Stimulated activated CD4-positive, alpha-beta T cell treated with anti-CD3 and anti-CD28 coated beads, Interleukin-1b, Interleukin-23, amount 100 ng/mL, for 4 hours (primary cell): ENCODE measurements at regions not wholly inside any gene's neighbourhood (a gene's known extent, or its start where the extent isn't known, plus 50 kb on each side); places are given as distances from the start of the nearest gene placed in this dataset.

Experiments used
- DNase-seq, 2 donors: peaks; one replicate each; pipeline ENCODE4 v3.0.0-alpha.2; 2020; ENCODE audit warnings: low read depth in 2 of 2

DNA sequence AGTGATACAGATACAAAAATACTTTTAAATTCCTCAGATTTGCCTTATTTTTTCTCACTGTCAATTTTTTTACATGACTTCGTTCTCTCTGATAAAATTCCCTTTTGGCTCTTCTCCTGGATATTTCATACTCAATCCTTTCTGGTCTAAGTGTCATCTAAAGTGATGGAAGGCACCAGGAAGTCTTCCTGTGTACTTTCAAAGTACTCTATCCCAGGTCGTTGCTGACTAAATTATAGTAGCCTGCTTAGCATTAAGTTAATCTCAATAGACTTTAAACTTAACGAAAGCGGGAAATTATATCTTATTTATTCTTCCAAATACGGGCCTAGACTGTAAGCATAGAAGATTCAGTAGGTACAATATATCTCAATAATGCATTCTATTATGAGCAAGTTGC is 67.8 kb downstream of the CASP12 start:
- no peak for DNase-seq

DNA sequence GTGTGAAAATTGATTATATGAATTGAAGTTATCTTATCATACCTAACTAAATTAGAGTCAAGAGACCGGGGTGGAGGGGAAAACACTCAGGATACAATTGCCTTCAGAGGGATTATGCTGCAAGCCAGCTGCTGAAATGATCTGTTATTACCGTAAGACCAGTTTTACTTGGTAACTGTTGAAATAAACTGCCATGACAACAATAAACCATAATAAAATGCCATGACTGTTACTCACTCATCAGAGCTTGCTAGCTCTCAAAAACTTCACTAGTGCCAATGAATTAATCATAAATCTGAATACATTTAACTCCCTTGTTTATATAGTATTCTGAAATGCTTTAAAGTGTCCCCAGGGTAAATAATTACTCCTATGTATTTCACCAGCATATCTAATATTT is 68.2 kb downstream of the CASP12 start:
- DNase-seq, result no peak

DNA sequence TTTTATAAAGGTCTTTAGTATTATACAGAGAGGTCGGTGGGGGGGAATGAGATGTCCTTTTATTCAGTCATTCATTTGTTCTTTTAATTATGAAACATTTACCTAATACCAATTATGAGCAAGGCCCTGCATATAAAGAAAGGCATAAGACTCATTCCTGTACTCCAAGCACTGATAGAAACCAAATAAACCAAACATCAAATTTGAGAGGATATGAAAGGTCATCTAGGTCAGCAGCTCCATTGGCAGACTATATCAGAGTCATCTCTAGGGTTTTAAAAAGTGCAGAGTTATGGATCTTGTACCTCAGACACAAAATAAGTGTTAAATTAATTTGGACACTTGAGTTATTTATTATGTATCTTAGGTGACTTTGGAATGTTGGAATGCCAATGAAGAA is 71.5 kb downstream of the CASP12 start:
- DNase-seq, result no peak

GRCh38 chr11:104823657-104824056 is 74.6 kb downstream of the CASP12 start:
- no peak for DNase-seq

- DNase-seq, result no peak
Measured at GRCh38 chr11:104820431-104820830, 77.8 kb downstream of the CASP12 start.

GRCh38 chr11:104819603-104820002 is 78.7 kb downstream of the CASP12 start:
- DNase-seq, result no peak

DNA sequence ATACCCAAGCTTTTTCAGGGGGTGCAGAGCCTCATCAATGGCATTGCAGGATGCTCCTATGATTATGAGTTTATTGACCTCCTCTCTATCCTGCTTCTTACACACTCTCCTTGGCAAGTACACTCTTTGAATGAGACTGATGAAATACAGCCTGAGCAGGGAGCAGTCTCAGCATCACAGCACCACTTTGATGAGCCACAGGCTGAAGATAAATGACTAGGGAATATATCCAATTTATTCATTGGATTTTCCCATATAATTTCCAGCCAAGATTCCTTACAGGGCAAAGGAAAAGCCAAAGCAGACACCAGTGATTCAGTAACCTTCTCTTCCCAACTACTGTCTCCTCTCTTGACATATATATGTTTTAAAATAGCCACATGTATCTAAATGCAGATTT is 79.2 kb downstream of the CASP12 start:
- DNase-seq, result no peak

- DNase-seq, result no peak
Measured at GRCh38 chr11:104817973-104818372, 80.3 kb downstream of the CASP12 start.

DNA sequence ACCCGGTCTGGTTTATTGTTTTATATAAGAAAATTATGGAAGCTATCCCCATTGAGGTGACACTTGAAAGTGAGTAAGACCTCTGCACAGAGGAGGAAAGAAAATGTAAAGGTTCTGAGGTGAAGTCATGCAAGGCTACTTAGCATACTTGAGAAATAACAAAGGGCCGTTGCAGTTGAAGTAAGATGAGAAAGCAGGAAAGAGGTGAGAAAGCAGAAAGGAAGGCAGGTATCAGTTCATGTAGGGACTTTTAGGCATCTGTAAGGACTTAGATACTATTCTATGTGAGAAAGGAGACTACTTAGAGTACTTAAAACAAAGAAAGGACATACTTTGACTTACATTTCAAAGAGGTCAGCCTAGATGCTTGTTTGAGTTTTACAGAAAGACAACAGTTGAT is 84.7 kb downstream of the CASP12 start:
- DNase-seq, result no peak

DNA sequence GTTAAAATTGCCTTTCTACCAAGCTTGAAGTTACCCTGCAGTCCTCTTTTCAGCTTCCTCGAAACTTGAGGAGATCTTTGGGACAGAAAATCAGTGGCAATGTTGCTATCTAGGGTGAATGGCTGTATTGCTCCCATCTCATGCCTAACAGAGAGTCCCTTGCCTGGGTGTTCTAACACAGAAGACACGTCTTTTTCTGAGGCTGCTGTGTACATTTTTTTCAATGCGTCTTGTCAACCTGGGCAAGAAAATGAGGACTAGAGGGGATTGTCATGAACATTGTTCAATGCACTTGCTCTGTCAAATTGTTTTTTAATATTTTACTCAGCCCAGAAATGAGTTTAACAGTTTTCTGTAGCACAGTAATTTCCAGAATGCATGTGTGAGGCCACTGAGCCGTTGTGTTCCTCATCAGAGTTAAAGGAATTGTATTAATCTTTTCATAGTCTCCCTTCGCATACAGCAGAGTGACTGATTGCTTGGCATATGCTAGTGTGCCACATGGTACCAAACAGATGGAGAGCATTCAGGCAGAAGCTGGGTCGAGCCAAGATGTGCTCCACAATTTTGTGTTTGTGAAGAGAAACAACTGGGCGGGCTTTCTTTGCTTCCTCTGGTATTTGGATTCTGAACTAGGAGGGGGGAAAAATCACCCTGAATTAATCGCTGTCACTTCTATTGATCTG is 86.0 kb downstream of the CASP12 start:
- DNase-seq, result no peak

DNA sequence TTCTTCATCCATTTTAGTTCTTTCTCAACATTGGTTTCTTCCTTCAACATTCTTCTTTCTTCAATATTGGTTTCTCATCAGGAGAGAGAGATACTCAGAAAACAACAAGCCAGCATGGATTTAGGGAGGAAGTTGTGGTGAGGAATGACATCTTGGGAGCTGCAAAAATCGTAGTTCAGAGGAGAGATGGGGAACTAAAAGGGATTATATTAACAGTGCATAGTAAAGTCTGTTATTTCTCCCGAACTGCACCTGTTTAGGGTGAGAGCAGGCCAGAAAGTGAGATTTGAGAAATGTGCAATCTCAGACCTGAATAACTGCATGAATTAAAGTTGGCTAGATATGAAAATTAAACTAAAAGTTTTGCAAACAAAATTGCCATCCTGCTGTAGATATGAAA is 94.5 kb downstream of the CASP12 start:
- no peak for DNase-seq

DNA sequence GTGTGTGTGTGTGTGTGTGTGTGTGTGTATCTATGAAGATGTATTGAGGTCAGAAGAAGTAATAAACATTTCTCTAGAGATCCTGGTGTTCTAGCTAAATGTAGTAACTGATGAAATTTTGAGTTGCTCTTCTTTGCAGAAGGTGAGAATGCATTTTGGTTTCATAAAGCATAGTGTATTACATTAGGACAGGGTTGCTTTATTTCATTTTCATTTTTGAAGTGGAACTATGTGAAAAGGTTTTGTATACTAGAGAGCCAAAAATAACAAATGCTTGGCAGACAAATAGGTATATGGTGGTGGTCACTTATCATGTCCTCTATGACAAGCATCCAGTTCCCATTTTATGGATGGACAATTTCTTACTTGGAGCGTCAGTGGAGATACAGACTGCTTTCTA is 99.0 kb downstream of the CASP12 start:
- DNase-seq, result no peak

DNA sequence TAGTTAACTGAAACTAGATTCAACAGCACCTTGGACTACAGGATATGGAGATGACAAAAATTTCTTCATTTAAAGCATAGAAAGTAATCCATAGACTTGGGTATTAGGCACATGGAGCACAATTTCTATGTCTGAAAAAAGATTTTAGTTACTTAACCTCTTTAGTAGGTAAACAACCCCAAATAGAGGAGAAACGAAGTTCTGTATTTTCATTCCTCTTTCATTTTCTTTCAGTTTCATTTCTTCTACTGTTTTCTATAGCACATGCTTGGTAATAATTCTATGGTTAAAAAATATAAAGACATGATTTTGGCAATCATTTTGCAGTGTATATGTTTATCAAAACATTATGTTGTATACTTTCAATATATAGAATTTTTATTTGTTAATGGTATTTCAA is 99.5 kb downstream of the CASP12 start:
- DNase-seq, result no peak

DNA sequence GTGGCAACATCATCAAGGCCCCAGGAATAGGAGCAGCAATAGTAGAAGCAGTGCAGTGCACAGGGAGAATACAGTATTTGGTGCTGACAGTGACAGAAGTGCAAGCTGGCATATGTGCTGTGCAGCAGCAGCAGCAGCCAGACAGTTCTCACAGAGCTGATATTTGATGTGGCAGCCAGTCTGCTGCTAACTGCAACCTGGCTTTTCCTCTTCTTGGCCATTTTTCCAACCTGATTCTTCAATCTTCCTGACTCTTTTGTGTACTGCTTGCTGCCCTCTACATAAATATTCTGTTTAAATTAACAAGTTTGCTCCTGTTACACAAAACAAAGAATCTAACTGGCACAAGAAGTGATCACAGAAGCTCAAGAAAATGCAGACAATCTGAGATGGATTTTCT is 102.0 kb downstream of the CASP12 start:
- DNase-seq, result no peak

- DNase-seq, result no peak
Measured at GRCh38 chr11:104795501-104796213, 102.6 kb downstream of the CASP12 start.

GRCh38 chr11:104792861-104793260 is 105.4 kb downstream of the CASP12 start:
- no peak for DNase-seq

DNA sequence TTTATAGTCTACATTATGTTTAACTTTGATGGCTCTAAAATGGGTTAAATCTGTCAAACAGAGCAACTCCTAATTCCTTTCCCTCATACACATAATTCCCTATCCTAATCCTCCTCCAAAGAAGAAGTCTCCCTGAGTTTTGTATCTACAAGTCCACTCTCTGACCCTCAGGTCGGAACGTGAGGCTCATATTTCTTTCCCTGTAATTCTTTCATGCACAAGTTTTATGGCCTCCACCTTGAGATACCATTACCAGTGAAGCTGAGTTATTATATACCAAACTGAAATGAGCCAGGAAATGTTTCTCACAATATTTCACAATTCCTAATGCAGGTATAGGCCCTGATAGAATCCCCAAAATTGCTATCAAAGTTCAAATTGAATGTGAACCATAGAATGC is 106.4 kb downstream of the CASP12 start:
- DNase-seq, result no peak

DNA sequence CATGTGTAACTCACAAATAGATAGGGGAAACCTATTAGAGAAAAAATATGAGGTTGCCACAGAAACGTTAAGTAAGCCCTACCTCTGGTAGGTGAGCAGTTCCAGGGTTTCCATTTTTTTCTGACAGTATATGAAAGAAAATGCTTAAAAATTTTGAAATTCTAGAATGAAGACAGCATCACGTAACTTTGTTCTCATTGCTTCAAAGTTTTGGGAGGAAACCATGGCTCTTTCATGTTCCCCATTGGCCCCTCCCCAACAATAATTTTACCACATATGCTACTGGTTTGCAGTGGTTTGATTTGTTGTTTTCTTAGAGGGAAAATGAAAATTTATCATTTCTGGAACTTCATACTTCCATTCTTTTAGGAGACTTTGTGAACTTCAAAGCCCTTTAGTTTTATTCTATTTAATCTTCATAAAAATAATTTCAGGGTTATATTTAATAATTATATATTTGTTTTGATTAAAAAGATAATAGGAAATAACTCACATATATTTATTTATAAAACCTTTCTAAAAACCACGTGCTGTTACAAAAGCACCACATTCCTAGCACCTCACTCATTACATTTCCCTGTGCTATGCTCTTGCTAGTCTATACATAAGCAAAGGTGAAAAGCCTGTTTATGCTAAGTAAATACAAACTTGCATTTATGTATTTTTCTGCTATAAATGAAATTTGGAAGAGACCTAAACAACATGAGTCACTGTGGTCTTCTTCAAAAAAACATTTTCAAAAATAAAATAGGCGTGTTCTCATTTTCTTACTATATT is 113.4 kb downstream of the CASP12 start:
- no peak for DNase-seq

DNA sequence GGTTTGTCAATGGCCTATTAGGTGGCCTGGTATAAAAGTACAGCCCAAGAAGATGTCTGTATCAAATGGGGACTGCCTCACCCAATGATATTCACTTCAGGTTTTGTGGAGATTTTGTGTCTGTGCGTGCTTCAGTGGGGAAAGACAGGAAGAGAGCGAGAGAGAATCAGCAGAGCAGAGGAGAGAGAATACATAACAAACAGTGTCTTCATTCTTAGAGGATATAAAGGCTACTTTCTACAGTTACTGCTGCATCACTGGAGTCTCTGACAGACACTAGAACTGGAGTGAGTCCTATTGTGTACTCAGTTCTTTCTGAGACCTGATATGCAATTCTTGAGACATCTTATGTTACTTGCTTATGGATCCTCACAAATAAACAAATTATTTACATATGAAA is 115.0 kb downstream of the CASP12 start:
- DNase-seq, result no peak

DNA sequence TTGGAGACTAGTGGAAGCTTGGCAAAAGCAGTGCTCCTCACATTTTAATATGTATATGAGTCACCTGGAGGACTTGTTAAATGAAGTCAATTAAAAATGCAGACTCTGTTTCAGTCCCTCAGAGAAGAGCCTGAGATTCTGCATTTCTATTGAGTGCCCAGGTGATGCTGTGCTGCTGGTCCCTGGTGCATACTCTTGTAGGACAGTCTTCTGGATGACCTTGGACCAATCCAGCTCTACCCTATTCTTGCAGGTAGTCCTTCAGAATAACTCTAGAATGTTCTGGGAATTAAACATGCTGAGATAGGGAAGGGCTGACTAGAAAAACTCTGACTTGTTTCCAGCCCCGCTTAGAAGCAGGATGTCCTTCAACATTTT is 115.9 kb downstream of the CASP12 start:
- DNase-seq, result no peak

DNA sequence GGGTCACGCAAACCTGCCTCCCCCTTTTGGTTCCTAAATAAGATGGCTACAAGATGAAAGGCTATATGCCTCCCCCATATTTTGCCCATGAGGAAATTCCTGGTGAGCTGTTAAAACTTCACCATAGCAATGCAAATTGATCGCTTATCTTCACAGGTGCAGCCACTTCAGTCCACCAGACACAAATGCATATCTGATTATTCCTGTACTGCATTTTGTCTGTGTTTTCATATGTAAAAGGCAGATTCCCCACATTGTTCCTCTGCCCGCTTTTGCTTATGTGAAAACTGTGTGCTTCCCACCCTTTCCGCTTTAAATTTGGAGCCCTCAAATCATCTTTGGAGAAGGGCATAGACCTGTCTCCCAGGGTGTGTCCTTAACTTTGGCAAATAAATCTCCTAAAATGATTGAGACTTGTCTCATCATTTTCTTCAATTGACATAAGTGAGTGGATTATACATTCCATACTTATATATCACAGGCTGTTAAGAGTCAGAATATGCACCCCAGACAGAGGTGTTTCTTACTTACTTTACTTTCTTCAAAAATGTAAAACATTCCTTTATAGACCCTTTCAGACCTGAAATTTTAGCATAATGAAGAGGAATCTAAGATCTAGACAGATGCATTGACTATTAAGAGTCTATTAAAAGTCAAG is 116.4 kb downstream of the CASP12 start:
- no peak for DNase-seq

- DNase-seq, result no peak
Measured at GRCh38 chr11:104781037-104781436, 117.2 kb downstream of the CASP12 start.
